ENCODE measurements at regions not wholly inside any gene's neighbourhood (a gene's known extent, or its start where the extent isn't known, plus 50 kb on each side); places are given as distances from the start of the nearest gene placed in this dataset.
"Not testable (repeated sequence)": the region's sequence is repeated elsewhere in the genome, so short reads cannot be mapped to it uniquely, and the experiment has no call there.

GRCh38 chr1:199082778-199083389, 444.0 kb downstream of the PTPRC start:
- H3K9me3 ChIP-seq: no peaks in the 10 kb centered on the region
- H3K4me3 ChIP-seq: no peak overlapping the region
- intact Hi-C loops (cut with DNase I): no loop called here
- H3K36me3 ChIP-seq: no peaks in the 10 kb centered on the region
- H3K27ac ChIP-seq: no peak overlapping the region
- DNase-seq: no peak
- no peaks in the 10 kb centered on the region for H3K27me3 ChIP-seq
- 76 to 85% methylated on average over 5 of the region's 5 CpGs for WGBS, 2 donors
- no peaks in the 10 kb centered on the region for H3K4me1 ChIP-seq
- TF ChIP-seq, protein P1, sequence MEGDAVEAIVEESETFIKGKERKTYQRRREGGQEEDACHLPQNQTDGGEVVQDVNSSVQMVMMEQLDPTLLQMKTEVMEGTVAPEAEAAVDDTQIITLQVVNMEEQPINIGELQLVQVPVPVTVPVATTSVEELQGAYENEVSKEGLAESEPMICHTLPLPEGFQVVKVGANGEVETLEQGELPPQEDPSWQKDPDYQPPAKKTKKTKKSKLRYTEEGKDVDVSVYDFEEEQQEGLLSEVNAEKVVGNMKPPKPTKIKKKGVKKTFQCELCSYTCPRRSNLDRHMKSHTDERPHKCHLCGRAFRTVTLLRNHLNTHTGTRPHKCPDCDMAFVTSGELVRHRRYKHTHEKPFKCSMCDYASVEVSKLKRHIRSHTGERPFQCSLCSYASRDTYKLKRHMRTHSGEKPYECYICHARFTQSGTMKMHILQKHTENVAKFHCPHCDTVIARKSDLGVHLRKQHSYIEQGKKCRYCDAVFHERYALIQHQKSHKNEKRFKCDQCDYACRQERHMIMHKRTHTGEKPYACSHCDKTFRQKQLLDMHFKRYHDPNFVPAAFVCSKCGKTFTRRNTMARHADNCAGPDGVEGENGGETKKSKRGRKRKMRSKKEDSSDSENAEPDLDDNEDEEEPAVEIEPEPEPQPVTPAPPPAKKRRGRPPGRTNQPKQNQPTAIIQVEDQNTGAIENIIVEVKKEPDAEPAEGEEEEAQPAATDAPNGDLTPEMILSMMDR (IDR thresholded peaks at IDR 0.05): no peak
- no peak for TF ChIP-seq POLR2A (IDR thresholded peaks at IDR 0.05)

DNA sequence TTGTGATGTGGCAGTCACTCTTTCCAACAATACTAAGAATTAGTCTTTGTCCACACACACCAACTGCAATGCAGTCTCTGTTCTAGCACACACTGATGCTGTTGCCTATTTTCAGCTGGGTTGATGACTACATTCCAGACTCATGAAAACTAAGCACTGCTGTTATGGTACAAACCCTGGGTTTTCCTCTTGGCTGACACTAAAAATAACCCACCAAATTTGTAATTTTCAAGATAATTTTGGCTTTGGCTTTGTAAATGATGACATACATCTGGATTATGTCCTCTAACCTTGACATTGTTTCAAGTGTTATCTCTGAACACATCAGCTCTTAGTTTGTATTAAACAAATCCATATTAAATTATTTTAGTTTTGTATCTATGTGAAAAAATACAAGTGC, 444.8 kb downstream of the PTPRC start:
- no peaks in the 10 kb centered on the region for H3K9me3 ChIP-seq
- H3K27me3 ChIP-seq: no peaks in the 10 kb centered on the region
- no peak overlapping the region for H3K27ac ChIP-seq
- TF ChIP-seq, protein P1 (IDR thresholded peaks at IDR 0.05): no peak
- no peak for TF ChIP-seq POLR2A (IDR thresholded peaks at IDR 0.05)
- intact Hi-C loops (cut with DNase I): no loop called here
- no peaks in the 10 kb centered on the region for H3K4me1 ChIP-seq
- H3K4me3 ChIP-seq: no peak overlapping the region
- no peak for DNase-seq
- H3K36me3 ChIP-seq: no peaks in the 10 kb centered on the region

- Histone ChIP-seq H3K4me3 (no peak overlapping the region), H3K27me3 (no peaks in the 10 kb centered on the region), H3K4me1 (no peaks in the 10 kb centered on the region), H3K9me3 (no peaks in the 10 kb centered on the region), H3K27ac (no peak overlapping the region), H3K36me3 (no peaks in the 10 kb centered on the region)
- no peak for TF ChIP-seq POLR2A (IDR thresholded peaks at IDR 0.05)
- intact Hi-C loops (cut with DNase I): no loop called here
- no peak for DNase-seq
- WGBS, 2 donors: 70 to 78% methylated on average over 1 of the region's 1 CpG
These were observed 445.5 kb downstream of the PTPRC start for GRCh38 chr1:199084293-199084692.

DNA sequence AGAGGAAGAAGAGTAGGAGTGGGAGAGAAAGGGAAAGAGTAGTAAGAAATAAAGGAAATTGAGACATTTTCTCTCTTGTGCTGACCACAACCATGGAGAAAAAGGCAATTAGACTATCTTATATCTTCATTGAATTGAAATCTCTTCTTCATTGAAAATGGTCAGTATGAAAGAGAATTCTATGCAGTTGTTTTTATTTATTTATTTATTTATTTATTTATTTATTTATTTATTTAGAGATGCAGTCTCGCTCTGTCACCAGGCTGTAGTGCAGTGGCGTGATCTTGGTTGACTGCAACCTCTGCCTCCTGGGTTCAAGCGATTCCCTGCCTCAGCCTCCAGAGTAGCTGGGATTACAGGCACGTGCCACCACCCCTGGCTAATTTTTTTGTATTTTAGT, 447.1 kb downstream of the PTPRC start:
- no peak for DNase-seq
- H3K4me3 ChIP-seq: no peak overlapping the region
- no peak for TF ChIP-seq POLR2A (IDR thresholded peaks at IDR 0.05)
- TF ChIP-seq, protein P1 (IDR thresholded peaks at IDR 0.05): no peak
- no peaks in the 10 kb centered on the region for H3K27me3 ChIP-seq
- WGBS, 2 donors: 88 to 90% methylated on average over 4 of the region's 4 CpGs
- intact Hi-C loops (cut with DNase I): no loop called here
- no peaks in the 10 kb centered on the region for H3K4me1 ChIP-seq
- no peaks in the 10 kb centered on the region for H3K9me3 ChIP-seq
- no peak overlapping the region for H3K27ac ChIP-seq
- H3K36me3 ChIP-seq: no peaks in the 10 kb centered on the region

DNA sequence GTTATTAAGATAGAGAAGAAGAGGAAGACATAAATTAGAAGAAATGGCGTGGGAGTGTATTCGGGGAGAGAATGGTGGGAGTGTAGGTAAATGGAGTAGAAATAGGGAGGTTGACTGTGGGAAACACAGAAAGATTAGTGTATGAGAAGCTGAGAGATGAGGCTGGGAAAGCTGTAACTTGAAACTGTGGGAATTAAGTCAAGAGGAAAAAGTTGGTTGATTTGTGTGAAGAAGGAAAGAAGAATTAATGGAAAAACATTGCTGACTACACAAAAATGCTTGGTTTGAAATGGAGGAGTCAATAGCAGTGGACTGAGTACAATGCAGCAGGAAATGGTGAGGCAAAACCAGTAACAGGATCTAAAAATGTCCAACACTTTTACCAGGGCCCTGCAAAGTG, 448.3 kb downstream of the PTPRC start:
- no peak for DNase-seq
- H3K4me3 ChIP-seq: no peak overlapping the region
- WGBS, 2 donors: 86 to 87% methylated on average over 2 of the region's 2 CpGs
- H3K9me3 ChIP-seq: no peaks in the 10 kb centered on the region
- no peak for TF ChIP-seq POLR2A (IDR thresholded peaks at IDR 0.05)
- H3K27ac ChIP-seq: no peak overlapping the region
- H3K4me1 ChIP-seq: no peaks in the 10 kb centered on the region
- intact Hi-C loops (cut with DNase I): no loop called here
- H3K36me3 ChIP-seq: no peaks in the 10 kb centered on the region
- H3K27me3 ChIP-seq: no peaks in the 10 kb centered on the region

DNA sequence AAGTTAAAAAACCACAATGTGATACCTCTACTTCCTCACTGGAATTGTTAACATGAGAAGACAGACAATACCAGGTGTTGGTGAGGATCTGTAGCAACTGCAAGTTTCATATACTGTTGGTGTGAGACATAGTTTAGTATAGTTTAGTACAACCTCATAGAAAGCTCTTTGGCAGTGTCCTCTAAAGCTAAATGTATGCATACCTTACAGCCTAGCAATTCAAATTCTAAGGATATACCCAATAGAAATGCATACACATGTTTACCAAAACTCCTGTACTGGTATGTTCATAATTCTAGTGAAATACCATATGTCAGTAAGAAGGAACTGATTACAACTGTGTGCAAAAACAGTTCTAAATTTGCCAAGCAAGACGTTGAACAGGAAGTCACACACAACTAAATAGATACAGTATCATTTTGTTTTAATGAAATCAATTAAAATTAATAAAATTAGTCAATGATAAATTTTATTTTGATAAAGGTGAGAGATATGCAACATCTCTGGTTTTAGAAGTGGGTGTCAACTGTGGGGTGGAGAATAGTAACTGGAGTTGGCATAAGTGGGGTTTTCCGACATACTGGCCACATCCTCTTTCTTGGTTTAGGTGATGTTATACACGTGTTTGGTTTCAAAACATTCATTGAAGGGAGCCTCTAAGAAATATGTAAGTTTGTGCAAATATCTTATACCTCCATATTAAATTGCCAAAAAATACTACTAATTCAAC, 450.7 kb downstream of the PTPRC start:
- intact Hi-C loops (cut with DNase I): no loop called here
- H3K27me3 ChIP-seq: no peaks in the 10 kb centered on the region
- WGBS, 2 donors: 40 to 58% methylated on average over 3 of the region's 3 CpGs
- no peaks in the 10 kb centered on the region for H3K4me1 ChIP-seq
- no peaks in the 10 kb centered on the region for H3K9me3 ChIP-seq
- H3K27ac ChIP-seq: no peak overlapping the region
- no peak for DNase-seq
- no peak overlapping the region for H3K4me3 ChIP-seq
- no peak for TF ChIP-seq POLR2A (IDR thresholded peaks at IDR 0.05)
- TF ChIP-seq, protein P1 (IDR thresholded peaks at IDR 0.05): no peak
- no peaks in the 10 kb centered on the region for H3K36me3 ChIP-seq

DNA sequence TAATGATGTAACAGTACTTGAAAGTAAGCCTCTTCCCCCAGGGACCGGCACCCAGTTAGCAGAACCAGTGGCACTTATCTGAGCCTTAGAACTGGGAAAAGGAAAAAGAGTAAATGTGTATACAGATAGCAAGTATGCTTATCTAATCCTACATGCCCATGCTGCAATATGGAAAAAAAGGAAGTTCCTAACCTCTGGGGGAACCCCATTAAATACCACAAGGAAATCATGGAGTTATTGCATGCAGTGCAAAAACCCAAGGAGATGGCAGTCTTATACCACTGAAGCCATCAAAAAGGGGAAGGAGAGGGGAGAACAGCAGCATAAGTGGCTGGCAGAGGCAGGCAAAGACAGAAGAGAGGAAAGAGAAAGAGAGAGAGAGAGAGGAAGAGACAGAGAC, 456.8 kb downstream of the PTPRC start:
- H3K27me3 ChIP-seq; intact Hi-C loops (cut with DNase I); DNase-seq; H3K36me3 ChIP-seq; H3K27ac ChIP-seq; H3K4me3 ChIP-seq; H3K4me1 ChIP-seq; H3K9me3 ChIP-seq: not testable (repeated sequence)
- 58 to 88% methylated on average over 1 of the region's 1 CpG for WGBS, 2 donors
